Activated CD8-positive, alpha-beta memory T cell treated with anti-CD3 and anti-CD28 coated beads for 48 hours (primary cell): ENCODE measurements at regions not wholly inside any gene's neighbourhood (a gene's known extent, or its start where the extent isn't known, plus 50 kb on each side); places are given as distances from the start of the nearest gene placed in this dataset.

Experiments
- DNase-seq, 3 experiments: peaks; one replicate each; pipeline ENCODE4 v3.0.0-alpha.2; 2020; ENCODE audit warnings: low read depth in 2 of 3, low spot score in 2 of 3

- DNase-seq: no peak
Observed at GRCh38 chr3:66744986-66745385, 244.2 kb upstream of the LRIG1 start.

GRCh38 chr3:66747261-66747660 is 246.4 kb upstream of the LRIG1 start:
- DNase-seq: no peak

GRCh38 chr3:66747696-66748095 is 246.9 kb upstream of the LRIG1 start:
- DNase-seq: no peak

- DNase-seq: no peak
Observed at GRCh38 chr3:66748175-66748876, 247.5 kb upstream of the LRIG1 start.

- no peak for DNase-seq
Observed at GRCh38 chr3:66751842-66752241, 246.3 kb upstream of the KBTBD8 start.

GRCh38 chr3:66753670-66754069 is 244.4 kb upstream of the KBTBD8 start:
- no peak for DNase-seq

- no peak for DNase-seq
Observed at GRCh38 chr3:66754613-66755012, 243.5 kb upstream of the KBTBD8 start.

- DNase-seq: no peak
Observed at GRCh38 chr3:66755924-66756323, 242.2 kb upstream of the KBTBD8 start.

GRCh38 chr3:66756468-66757036 is 241.6 kb upstream of the KBTBD8 start:
- no peak for DNase-seq

GRCh38 chr3:66761093-66761780 is 236.9 kb upstream of the KBTBD8 start:
- no peak for DNase-seq

- no peak for DNase-seq
Observed at GRCh38 chr3:66762916-66763693, 235.0 kb upstream of the KBTBD8 start.

GRCh38 chr3:66778107-66778506 is 220.0 kb upstream of the KBTBD8 start:
- no peak for DNase-seq

GRCh38 chr3:66778777-66779176 is 219.3 kb upstream of the KBTBD8 start:
- DNase-seq: no peak

GRCh38 chr3:66785191-66785909 is 212.8 kb upstream of the KBTBD8 start:
- DNase-seq: no peak

- DNase-seq: no peak
Observed at GRCh38 chr3:66789580-66790237, 208.4 kb upstream of the KBTBD8 start.

GRCh38 chr3:66792086-66792485 is 206.0 kb upstream of the KBTBD8 start:
- no peak for DNase-seq

- no peak for DNase-seq
Observed at GRCh38 chr3:66795365-66795764, 202.7 kb upstream of the KBTBD8 start.

GRCh38 chr3:66796343-66796742 is 201.8 kb upstream of the KBTBD8 start:
- no peak for DNase-seq

- DNase-seq: no peak
Observed at GRCh38 chr3:66797889-66798560, 200.1 kb upstream of the KBTBD8 start.

GRCh38 chr3:66800941-66801545 is 197.1 kb upstream of the KBTBD8 start:
- no peak for DNase-seq
